Duodenal mucosa (tissue), 2 donors: ENCODE measurements at regions not wholly inside any gene's neighbourhood (a gene's known extent, or its start where the extent isn't known, plus 50 kb on each side); places are given as distances from the start of the nearest gene placed in this dataset.

Experiments used
- H3K27ac ChIP-seq: one replicate; pipeline ENCODE4 v1.7.0; 2013; ENCODE audit warnings: low read depth, low read length
- H3K27me3 ChIP-seq, 2 donors: one replicate each; pipeline ENCODE4 v1.7.0; 2013; ENCODE audit warnings: low read length in 2 of 2, control low read depth in 1 of 2; ENCODE audit not compliant: insufficient read depth in 2 of 2, control insufficient read depth in 1 of 2
- H3K36me3 ChIP-seq, 2 donors: one replicate each; pipeline ENCODE4 v1.7.0; 2013; ENCODE audit warnings: low read length in 2 of 2, control low read depth in 1 of 2; ENCODE audit not compliant: insufficient read depth in 2 of 2, control insufficient read depth in 1 of 2
- H3K4me1 ChIP-seq, 2 donors: one replicate each; pipeline ENCODE4 v1.7.0; 2013; ENCODE audit warnings: low read length in 2 of 2, control low read depth in 1 of 2; ENCODE audit not compliant: insufficient read depth in 2 of 2, control insufficient read depth in 1 of 2
- H3K4me3 ChIP-seq, 2 donors: one replicate each; pipeline ENCODE4 v1.7.0; 2013; ENCODE audit warnings: low read length in 2 of 2, low read depth in 1 of 2
- H3K9ac ChIP-seq, 2 donors: one replicate each; pipeline ENCODE4 v1.7.0; 2013; ENCODE audit warnings: low read length in 2 of 2, low read depth in 1 of 2
- H3K9me3 ChIP-seq, 2 donors: one replicate each; pipeline ENCODE4 v1.7.0; 2013; ENCODE audit warnings: low read length in 2 of 2, control low read depth in 1 of 2; ENCODE audit not compliant: control insufficient read depth in 1 of 2

DNA sequence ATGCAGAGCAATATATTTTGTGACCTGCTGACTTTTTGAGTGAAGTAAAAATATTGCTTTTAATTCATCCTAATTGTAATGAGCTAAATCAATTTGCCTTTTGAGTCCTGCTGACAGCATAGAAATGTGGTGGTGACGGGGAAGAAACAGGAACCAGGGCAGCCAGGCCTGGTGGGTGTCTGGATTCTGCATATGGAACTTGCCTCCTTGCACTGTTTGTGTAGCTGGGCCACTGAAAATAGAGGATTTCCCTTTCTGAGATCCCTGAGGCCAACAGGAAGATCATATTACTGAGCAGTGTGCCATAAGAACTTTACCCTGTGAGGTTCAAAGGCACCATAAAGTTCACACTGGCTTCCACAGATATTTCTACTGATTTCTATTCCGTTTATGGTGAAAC, 488.4 kb upstream of the AKR1E2 start:
- Histone ChIP-seq H3K27me3 (no peaks in the 10 kb centered on the region), H3K9me3 (peaks cover 10 to 15% of the 10 kb centered on the region in 2 donors), H3K4me3 (no peak overlapping the region), H3K36me3 (no peaks in the 10 kb centered on the region), H3K4me1 (no peaks in the 10 kb centered on the region), H3K27ac (no peak overlapping the region), H3K9ac (no peak overlapping the region)

DNA sequence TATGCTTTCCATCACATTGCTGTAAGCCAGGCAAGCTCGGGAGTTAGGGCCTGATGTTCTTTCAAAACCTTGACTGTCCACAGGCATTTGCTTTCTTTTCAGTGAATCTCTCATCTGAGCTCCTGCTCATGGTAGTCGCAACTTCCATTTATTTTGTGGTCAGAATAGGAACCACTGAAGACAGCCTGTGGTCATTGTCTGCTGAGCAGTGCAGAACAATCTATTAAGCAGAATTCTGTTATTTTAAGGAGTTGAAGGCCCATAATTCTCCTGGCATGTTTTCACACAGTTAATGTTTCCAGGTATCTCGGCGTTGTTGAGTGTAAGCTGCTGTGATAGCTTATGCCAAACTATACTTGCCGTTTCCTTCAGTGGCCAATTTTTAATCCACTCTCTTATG, 491.1 kb upstream of the AKR1E2 start:
- Histone ChIP-seq H3K9ac (no peak overlapping the region), H3K9me3 (peaks cover 10 to 15% of the 10 kb centered on the region in 2 donors), H3K36me3 (no peaks in the 10 kb centered on the region), H3K4me1 (no peaks in the 10 kb centered on the region), H3K4me3 (no peak overlapping the region), H3K27ac (no peak overlapping the region), H3K27me3 (no peaks in the 10 kb centered on the region)

DNA sequence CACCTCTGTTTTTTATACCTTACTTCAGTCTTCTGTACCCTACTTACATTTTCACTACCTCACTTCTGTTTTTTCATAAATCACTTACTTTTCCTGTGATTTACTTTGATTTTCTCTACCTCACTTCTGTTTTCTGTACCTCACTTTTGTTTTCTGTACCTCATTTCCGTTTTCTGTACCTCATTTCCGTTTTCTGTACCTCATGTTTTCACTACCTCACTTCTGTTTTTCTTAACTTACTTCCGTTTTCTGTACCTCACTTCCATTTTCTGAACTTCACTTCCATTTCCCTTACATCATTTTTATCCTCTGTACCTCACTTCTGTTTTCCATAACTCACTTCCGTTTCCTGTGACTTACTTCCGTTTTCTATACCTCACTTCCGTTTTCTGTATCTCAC, 492.0 kb upstream of the AKR1E2 start:
- H3K4me1 ChIP-seq, result no peaks in the 10 kb centered on the region
- no peak overlapping the region for H3K27ac ChIP-seq
- peaks cover 10 to 15% of the 10 kb centered on the region in 2 donors for H3K9me3 ChIP-seq
- H3K4me3 ChIP-seq, result no peak overlapping the region
- H3K27me3 ChIP-seq, result no peaks in the 10 kb centered on the region
- no peaks in the 10 kb centered on the region for H3K36me3 ChIP-seq
- no peak overlapping the region for H3K9ac ChIP-seq

DNA sequence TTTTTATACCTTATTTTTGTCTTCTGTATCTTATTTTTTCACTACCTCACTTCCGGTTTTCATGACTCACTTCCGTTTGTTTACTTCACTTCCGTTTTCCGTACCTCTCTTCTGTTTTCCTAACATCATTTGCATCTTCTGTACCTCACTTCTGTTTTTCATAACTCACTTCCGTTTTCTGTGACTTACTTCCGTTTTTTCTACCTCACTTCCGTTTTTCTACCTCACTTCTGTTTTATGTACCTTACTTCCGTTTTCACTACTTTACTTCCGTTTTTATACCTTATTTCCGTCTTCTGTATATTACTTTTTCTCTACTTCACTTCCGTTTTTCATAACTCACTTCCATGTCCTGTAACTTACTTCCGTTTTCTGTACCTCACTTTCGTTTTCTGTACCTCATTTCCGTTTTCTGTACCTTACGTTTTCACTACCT, 492.5 kb upstream of the AKR1E2 start:
- Histone ChIP-seq H3K27me3 (no peaks in the 10 kb centered on the region), H3K9ac (no peak overlapping the region), H3K4me3 (no peak overlapping the region), H3K36me3 (no peaks in the 10 kb centered on the region), H3K27ac (no peak overlapping the region), H3K4me1 (no peaks in the 10 kb centered on the region), H3K9me3 (peaks cover 10 to 15% of the 10 kb centered on the region in 2 donors)

DNA sequence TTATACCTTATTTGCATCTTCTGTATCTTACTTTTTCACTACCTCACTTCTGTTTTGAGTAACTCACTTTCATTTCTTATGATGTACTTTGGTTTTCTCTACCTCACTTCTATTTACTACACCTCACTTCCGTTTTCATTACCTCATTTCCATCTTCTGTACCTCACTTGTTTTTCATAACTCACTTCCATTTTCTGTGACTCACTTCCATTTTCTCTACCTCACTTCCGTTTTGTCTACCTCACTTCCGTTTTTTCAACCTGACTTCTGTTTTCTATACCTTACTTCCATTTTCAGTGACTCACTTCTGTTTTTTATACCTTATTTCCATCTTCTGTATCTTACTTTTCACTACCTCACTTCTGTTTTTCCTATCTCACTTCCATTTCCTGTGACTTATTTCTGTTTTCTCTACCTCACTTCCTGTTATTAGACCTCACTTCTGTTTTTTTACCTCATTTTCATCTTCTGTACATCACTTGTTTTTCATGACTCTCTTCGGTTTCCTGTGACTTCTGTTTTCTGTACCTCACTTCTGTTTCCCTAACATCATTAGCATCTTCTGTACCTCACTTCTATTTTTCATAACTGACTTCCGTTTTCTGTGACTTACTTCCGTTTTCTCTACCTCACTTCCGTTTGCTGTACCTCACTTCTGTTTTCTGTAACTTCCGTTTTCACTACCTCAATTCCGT, 493.1 kb upstream of the AKR1E2 start:
- no peaks in the 10 kb centered on the region for H3K36me3 ChIP-seq
- no peak overlapping the region for H3K9ac ChIP-seq
- no peak overlapping the region for H3K4me3 ChIP-seq
- H3K4me1 ChIP-seq, result no peaks in the 10 kb centered on the region
- H3K27ac ChIP-seq, result no peak overlapping the region
- H3K9me3 ChIP-seq, result peaks cover 10 to 15% of the 10 kb centered on the region in 2 donors
- H3K27me3 ChIP-seq, result no peaks in the 10 kb centered on the region

DNA sequence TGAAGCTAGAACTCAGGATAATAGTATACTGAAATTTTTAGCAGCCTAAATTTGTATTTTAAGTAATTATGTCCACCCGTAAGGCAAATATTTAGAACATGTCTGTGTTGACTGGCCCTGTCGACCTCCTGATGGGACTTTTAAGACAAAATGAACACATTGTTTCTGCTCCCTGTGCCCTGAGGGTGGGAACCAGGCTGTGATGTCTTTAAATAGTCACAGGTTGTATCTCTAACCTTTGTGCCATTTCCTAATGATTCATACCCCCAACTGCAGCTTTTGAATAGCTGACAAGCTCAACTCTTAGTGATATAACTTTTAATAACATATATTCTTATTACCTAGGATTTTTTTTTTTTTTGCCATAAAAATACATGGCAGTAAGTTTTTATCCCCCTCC, 494.9 kb upstream of the AKR1E2 start:
- Histone ChIP-seq H3K4me1 (no peaks in the 10 kb centered on the region), H3K27ac (no peak overlapping the region), H3K36me3 (no peaks in the 10 kb centered on the region), H3K4me3 (no peak overlapping the region), H3K9me3 (peaks cover 10 to 15% of the 10 kb centered on the region in 2 donors), H3K9ac (no peak overlapping the region), H3K27me3 (no peaks in the 10 kb centered on the region)

DNA sequence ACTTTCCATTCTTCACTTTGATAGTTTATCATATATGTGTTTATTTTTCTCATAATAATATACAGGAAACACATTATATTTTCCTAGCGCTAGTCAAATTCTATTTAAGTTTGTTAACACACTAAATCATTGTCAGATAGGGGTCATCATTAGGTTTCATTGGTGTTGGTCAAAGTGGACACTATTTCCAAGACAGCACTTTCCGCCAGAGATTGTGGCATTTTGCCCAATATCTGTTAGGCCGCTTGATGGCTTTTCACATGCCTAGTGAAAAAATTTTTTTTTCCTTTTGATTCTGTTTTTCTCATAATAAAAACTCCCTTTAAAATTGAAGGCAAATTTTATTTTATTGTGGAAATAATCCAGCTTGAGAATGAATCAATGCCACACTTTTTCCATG, 495.4 kb upstream of the AKR1E2 start:
- H3K4me1 ChIP-seq, result no peaks in the 10 kb centered on the region
- H3K9me3 ChIP-seq, result peaks cover 10 to 15% of the 10 kb centered on the region in 2 donors
- H3K36me3 ChIP-seq, result no peaks in the 10 kb centered on the region
- no peak overlapping the region for H3K4me3 ChIP-seq
- H3K9ac ChIP-seq, result no peak overlapping the region
- no peak overlapping the region for H3K27ac ChIP-seq
- H3K27me3 ChIP-seq, result no peaks in the 10 kb centered on the region

DNA sequence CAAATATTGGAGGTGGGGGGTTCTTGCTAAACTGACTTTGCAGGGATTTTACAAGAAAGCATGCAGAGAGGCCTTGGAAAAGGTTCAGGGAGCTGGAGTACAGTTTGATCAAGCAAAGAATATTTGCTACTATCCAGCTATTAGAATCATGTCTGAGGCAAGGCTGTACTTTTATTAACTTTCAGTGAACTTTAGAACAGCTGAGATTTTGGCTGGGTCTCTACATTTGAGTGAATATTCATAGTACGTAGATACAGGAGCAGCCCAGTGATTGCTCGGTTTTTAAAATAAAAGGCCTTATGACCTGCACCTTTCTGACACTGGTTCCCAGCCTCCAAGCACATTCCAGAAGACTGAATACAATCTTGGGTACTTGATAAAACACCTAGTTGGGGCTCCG, 496.8 kb upstream of the AKR1E2 start:
- Histone ChIP-seq H3K4me3 (no peak overlapping the region), H3K27me3 (no peaks in the 10 kb centered on the region), H3K36me3 (no peaks in the 10 kb centered on the region), H3K4me1 (no peaks in the 10 kb centered on the region), H3K9ac (no peak overlapping the region), H3K9me3 (peaks cover 9 to 11% of the 10 kb centered on the region in 2 donors), H3K27ac (no peak overlapping the region)

DNA sequence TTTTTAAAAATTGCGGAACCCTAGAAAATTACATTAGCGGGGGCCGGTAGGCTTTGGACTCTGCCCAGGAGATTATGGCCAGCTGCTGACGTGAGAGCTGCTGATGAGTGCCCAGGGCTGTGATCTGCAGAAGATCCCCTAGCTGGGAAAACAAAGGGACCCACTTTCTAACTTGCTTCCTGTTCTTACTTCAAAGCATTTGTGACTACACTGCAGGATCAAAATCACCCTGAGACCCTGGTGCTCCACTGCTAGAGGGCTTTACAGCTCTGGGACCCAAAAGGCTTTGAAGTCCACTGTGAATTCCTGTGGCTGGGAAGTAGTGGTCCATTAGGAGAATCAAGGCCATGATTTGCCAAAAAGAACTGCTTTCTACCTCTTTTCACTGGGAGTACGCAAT, 499.4 kb upstream of the AKR1E2 start:
- no peaks in the 10 kb centered on the region for H3K27me3 ChIP-seq
- no peaks in the 10 kb centered on the region for H3K4me1 ChIP-seq
- H3K9ac ChIP-seq, result no peak overlapping the region
- H3K27ac ChIP-seq, result no peak overlapping the region
- no peaks in the 10 kb centered on the region for H3K9me3 ChIP-seq
- H3K36me3 ChIP-seq, result no peaks in the 10 kb centered on the region
- no peak overlapping the region for H3K4me3 ChIP-seq

DNA sequence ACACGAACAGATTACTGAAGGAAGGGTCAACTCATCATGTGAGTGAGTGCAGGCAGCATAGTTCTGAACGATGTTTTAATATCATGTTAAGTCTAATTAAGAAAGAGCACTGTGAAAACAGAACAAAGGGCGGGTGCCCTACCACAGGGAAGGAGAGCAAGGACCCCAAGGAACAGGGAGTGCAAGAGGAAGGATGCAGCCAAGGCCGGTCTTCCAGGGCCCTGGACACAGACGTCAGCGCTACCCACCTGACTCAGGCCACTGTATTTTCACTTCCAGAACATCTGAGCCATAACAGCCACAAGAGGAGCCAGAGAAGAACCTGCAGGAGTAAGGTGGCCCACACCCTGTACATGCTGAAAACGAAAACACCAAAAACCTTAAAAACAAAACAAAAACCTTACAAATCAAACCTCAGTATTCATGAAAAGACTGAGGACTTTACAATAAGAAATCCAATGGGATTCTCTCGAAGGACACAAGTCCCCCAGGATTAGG, 506.1 kb upstream of the AKR1E2 start:
- no peaks in the 10 kb centered on the region for H3K36me3 ChIP-seq
- no peaks in the 10 kb centered on the region for H3K4me1 ChIP-seq
- H3K27ac ChIP-seq, result no peak overlapping the region
- H3K9me3 ChIP-seq, result no peaks in the 10 kb centered on the region
- no peaks in the 10 kb centered on the region for H3K27me3 ChIP-seq
- no peak overlapping the region for H3K4me3 ChIP-seq
- no peak overlapping the region for H3K9ac ChIP-seq
